GM18520 (cell line): ENCODE measurements at regions not wholly inside any gene's neighbourhood (a gene's known extent, or its start where the extent isn't known, plus 50 kb on each side); places are given as distances from the start of the nearest gene placed in this dataset.
"Not testable (repeated sequence)": the region's sequence is repeated elsewhere in the genome, so short reads cannot be mapped to it uniquely, and the experiment has no call there.

ENCODE experiments used
- ATAC-seq: cut with Tn5 transposase; IDR thresholded peaks from one replicate; pipeline ENCODE4 v1.9.1; 2021; ENCODE audit not compliant: unreplicated experiment

- ATAC-seq = no peak
Observed at GRCh38 chr13:86409466-86410241, 610.4 kb upstream of the SLITRK6 start.

GRCh38 chr13:86425170-86425815 is 626.1 kb upstream of the SLITRK6 start:
- no peak for ATAC-seq

GRCh38 chr13:86426437-86426836 is 627.2 kb upstream of the SLITRK6 start:
- no peak for ATAC-seq

- ATAC-seq = no peak
Observed at GRCh38 chr13:86429756-86430155, 630.5 kb upstream of the SLITRK6 start.

GRCh38 chr13:86438034-86438433 is 638.8 kb upstream of the SLITRK6 start:
- ATAC-seq = no peak

GRCh38 chr13:86445206-86445605 is 646.0 kb upstream of the SLITRK6 start:
- ATAC-seq = no peak

GRCh38 chr13:86445672-86446071 is 646.5 kb upstream of the SLITRK6 start:
- no peak for ATAC-seq

- ATAC-seq = no peak
Observed at GRCh38 chr13:86446311-86446710, 647.1 kb upstream of the SLITRK6 start.

GRCh38 chr13:86447479-86447878 is 648.3 kb upstream of the SLITRK6 start:
- no peak for ATAC-seq

GRCh38 chr13:86462011-86462410 is 662.8 kb upstream of the SLITRK6 start:
- ATAC-seq = no peak

- no peak for ATAC-seq
Observed at GRCh38 chr13:86464193-86464592, 665.0 kb upstream of the SLITRK6 start.

GRCh38 chr13:86474971-86475370 is 675.8 kb upstream of the SLITRK6 start:
- no peak for ATAC-seq

- ATAC-seq = no peak
Observed at GRCh38 chr13:86476656-86477055, 677.4 kb upstream of the SLITRK6 start.

GRCh38 chr13:86486582-86486981 is 687.4 kb upstream of the SLITRK6 start:
- no peak for ATAC-seq

- no peak for ATAC-seq
Observed at GRCh38 chr13:86491121-86491520, 691.9 kb upstream of the SLITRK6 start.

- not testable (repeated sequence) for ATAC-seq
Observed at GRCh38 chr13:86501931-86502330, 702.7 kb upstream of the SLITRK6 start.

GRCh38 chr13:86510792-86511191 is 711.6 kb upstream of the SLITRK6 start:
- no peak for ATAC-seq

- no peak for ATAC-seq
Observed at GRCh38 chr13:86541461-86541860, 742.2 kb upstream of the SLITRK6 start.

GRCh38 chr13:86554066-86554465 is 754.8 kb upstream of the SLITRK6 start:
- ATAC-seq = no peak

- ATAC-seq = no peak
Observed at GRCh38 chr13:86559901-86560300, 760.7 kb upstream of the SLITRK6 start.

- no peak for ATAC-seq
Observed at GRCh38 chr13:86562866-86563265, 763.6 kb upstream of the SLITRK6 start.

- ATAC-seq = no peak
Observed at GRCh38 chr13:86563308-86563707, 764.1 kb upstream of the SLITRK6 start.

- no peak for ATAC-seq
Observed at GRCh38 chr13:86567119-86567518, 767.9 kb upstream of the SLITRK6 start.
